ENCODE measurements at regions not wholly inside any gene's neighbourhood (a gene's known extent, or its start where the extent isn't known, plus 50 kb on each side); places are given as distances from the start of the nearest gene placed in this dataset.

- no peak for DNase-seq
Observed at GRCh38 chr4:33323393-33323792, 2603.2 kb downstream of the PCDH7 start.

GRCh38 chr4:33334416-33334815, 2614.2 kb downstream of the PCDH7 start:
- no peak for DNase-seq

- no peak for DNase-seq
Observed at GRCh38 chr4:33339762-33340161, 2619.6 kb downstream of the PCDH7 start.

- no peak for DNase-seq
Observed at GRCh38 chr4:33340168-33340567, 2620.0 kb downstream of the PCDH7 start.

- no peak for DNase-seq
Observed at GRCh38 chr4:33349376-33349775, 2629.2 kb downstream of the PCDH7 start.

GRCh38 chr4:33357121-33357520, 2637.0 kb downstream of the PCDH7 start:
- DNase-seq, result no peak

- no peak for DNase-seq
Observed at GRCh38 chr4:33369446-33369845, 2649.3 kb downstream of the PCDH7 start.

GRCh38 chr4:33381816-33382215, 2661.6 kb downstream of the PCDH7 start:
- no peak for DNase-seq

- no peak for DNase-seq
Observed at GRCh38 chr4:33386764-33387163, 2666.6 kb downstream of the PCDH7 start.

- DNase-seq, result no peak
Observed at GRCh38 chr4:33390976-33391375, 2670.8 kb downstream of the PCDH7 start.

- DNase-seq, result no peak
Observed at GRCh38 chr4:33395731-33396485, 2675.7 kb downstream of the PCDH7 start.

- DNase-seq, result no peak
Observed at GRCh38 chr4:33400504-33400903, 2680.3 kb downstream of the PCDH7 start.

GRCh38 chr4:33407496-33407895, 2687.3 kb downstream of the PCDH7 start:
- DNase-seq, result no peak

GRCh38 chr4:33411182-33411581, 2691.0 kb downstream of the PCDH7 start:
- no peak for DNase-seq

GRCh38 chr4:33421887-33422286, 2701.7 kb downstream of the PCDH7 start:
- DNase-seq, result no peak

- no peak for DNase-seq
Observed at GRCh38 chr4:33422656-33423055, 2702.5 kb downstream of the PCDH7 start.

GRCh38 chr4:33425936-33426335, 2705.8 kb downstream of the PCDH7 start:
- no peak for DNase-seq

GRCh38 chr4:33427676-33428075, 2707.5 kb downstream of the PCDH7 start:
- DNase-seq, result no peak

- DNase-seq, result no peak
Observed at GRCh38 chr4:33429971-33430370, 2709.8 kb downstream of the PCDH7 start.

- no peak for DNase-seq
Observed at GRCh38 chr4:33437406-33437805, 2717.2 kb downstream of the PCDH7 start.

- no peak for DNase-seq
Observed at GRCh38 chr4:33446953-33447352, 2726.8 kb downstream of the PCDH7 start.

GRCh38 chr4:33448948-33449347, 2728.8 kb downstream of the PCDH7 start:
- no peak for DNase-seq

- no peak for DNase-seq
Observed at GRCh38 chr4:33453436-33453835, 2733.3 kb downstream of the PCDH7 start.

- DNase-seq, result no peak
Observed at GRCh38 chr4:33453916-33454315, 2733.7 kb downstream of the PCDH7 start.

GRCh38 chr4:33465565-33465964, 2745.4 kb downstream of the PCDH7 start:
- DNase-seq, result no peak

Data from CD4-positive, alpha-beta T cell treated with Interleukin-17A for 1 hour (primary cell).